ENCODE measurements at regions not wholly inside any gene's neighbourhood (a gene's known extent, or its start where the extent isn't known, plus 50 kb on each side); places are given as distances from the start of the nearest gene placed in this dataset.
"Not testable (repeated sequence)": the region's sequence is repeated elsewhere in the genome, so short reads cannot be mapped to it uniquely, and the experiment has no call there.

DNA sequence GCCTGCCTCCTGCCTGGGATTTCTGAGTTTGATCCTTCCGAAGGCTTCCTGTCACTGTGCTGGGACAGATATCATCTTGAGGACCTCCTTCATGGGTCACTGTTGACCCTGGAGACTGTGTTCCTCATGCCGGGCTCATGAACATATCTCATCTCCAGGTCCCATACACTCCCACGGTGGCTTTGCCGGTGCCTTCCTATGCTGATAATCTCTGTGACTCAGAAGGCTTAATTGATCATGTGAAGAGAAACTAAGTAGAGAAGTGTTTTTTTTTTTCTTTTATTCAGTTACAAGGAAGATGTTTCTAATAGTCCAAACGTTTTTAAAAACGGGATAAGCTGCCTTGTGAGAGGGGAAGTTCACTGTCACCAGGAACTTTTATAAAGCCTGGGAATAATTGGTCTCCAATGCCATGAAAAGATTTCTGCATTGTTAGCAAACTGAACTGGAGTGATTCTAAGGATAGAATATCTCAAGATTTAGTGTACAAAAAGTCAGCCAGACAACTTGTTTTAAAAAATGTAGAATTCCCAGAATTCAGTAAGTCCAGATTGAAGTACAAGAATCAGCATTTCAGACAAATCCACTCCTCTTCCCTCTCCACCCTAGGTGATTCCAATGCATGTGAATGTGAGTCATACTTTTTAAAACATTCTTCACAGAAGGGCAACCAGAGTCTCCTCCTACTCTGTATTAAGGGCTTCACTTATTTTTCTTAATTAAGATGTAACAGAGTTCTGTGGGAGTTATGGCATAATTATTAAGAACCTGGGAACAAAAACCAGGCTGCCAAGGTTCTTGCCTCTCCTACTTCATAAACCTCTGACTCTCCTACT lies 139.8 kb upstream of the LGR5 start:
- DNase-seq (ENCODE audit: low read depth): no peak

DNA sequence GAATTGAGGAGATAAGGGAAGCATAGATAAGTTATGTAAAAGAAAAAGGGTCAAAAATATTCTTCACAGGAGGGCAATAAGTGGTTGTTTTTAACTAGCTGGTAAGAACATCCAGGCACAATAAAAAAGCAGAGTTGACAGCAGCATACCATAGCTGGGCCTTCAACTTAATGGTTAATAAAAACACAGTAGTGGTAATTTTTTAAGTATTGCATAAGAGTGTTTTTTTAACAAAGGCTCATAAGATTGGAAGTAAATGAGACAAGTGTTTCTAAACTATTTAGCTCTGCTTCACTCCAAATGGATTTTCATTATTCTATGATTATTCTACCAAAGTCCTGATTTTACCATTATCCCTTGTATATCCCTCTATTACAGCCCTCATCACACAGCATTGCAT lies 140.1 kb upstream of the TSPAN8 start:
- no peak for DNase-seq (ENCODE audit: low read depth)

DNA sequence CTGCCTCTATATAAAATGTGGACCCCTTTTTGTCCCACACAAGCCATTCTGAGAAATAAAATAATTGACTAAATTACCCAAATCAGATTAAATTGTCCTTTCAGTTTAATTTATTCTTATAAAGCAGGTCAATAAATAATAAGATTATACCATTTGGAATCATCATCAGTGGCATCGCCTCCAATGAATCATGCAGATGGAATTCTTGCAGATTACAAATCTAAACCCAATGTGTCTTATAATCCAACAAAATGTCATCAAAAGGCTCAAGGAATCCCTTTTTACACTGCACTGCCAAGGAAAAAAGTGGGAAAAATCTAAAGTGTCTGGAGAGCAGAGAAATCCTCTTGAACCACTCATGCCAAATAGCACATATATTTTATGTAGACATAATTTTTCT lies 138.2 kb upstream of the TSPAN8 start:
- DNase-seq (ENCODE audit: low read depth): no peak

DNA sequence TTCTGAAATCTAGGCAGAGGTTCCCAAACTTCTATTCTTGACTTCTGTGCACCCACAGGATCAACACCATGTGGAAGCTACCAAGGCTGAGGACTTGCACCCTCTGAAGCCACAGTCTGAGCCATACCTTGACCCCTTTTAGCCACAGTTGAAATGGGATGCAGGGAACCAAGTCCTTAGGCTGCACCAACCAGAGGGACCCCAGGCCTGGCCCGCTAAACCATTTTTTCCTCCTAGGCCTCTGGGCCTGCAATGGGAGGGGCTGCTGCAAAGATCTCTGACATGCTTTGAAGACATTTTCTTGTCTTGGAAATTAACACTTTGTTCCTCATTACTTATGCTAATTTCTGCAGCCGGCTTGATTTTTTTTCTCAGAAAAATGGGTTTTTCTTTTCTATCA lies 133.9 kb upstream of the TSPAN8 start:
- DNase-seq (ENCODE audit: low read depth): no peak

DNA sequence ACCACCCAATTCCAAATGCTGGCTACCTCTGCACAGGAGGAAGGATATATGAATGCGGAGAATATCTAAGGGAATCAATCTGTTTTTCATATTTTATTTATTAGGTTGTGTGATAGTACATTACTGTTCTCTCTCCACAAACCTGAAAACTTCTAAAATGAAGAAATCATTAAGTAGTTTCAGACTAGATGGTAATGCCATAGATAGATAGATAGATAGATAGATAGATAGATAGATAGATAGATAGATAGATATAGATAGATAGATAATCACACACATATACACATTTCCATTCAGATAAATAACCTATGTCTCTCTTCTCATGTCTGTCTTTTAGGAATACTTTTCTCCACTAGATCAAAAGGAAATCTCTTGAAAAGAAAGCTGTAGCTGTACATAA lies 126.1 kb upstream of the TSPAN8 start:
- DNase-seq (ENCODE audit: low read depth): no peak

DNA sequence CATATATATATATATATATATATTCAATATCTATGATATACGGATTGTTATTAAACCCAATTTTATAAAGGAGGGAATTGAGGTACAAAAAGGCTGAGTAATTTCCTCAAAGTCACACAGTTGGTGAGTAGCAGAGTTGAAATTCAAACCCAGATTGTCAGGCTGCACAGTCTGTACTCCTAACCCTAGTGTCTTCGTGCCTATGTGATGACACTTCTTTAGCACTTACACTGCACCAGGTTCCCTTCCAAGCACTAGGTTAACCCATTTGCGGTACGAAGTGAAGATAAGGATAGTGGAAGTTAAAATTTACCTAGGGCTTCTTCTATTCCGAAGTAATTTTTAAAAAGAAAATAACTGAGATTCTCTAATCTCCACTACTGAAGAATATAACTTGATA lies 125.1 kb upstream of the TSPAN8 start:
- DNase-seq (ENCODE audit: low read depth): no peak

DNA sequence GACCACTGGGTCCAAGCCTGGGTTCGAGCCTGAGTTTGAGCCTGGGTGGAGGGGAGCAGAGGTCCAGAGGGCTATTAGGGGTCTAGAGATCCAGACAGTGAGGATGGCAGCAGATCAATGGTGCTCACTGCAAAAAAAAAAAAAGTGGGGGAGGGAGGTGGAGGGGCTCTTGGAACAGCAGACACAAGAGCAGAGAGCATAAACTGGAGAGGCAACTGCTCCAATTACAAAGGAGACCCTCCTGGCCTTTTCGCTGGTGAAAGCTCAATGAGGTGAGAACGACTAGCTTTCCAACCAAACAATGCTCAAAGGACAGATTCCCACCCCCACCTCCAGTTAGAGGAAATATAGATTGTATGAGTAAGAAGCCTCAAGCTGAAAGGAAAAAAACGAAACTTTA lies 124.2 kb upstream of the TSPAN8 start:
- DNase-seq (ENCODE audit: low read depth): no peak

DNA sequence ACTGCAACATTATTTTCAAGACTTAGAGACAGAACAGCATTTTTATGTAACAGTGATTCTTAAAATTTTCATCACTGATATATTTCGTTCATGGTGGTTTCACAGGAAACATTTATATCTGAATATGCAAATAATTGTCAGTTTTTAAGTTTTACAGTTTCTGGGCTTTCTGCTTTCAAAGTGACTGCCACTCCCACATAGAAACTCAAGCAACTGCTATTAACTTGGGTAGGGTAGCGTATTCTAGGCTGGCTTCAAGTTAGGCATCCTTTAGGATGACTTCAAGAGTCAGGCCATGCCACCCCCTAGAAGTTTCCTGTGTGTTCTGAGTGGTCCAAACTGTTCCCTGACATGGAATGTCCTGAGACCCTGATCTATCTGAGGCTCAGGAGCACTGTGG lies 123.6 kb upstream of the TSPAN8 start:
- DNase-seq (ENCODE audit: low read depth): no peak

DNA sequence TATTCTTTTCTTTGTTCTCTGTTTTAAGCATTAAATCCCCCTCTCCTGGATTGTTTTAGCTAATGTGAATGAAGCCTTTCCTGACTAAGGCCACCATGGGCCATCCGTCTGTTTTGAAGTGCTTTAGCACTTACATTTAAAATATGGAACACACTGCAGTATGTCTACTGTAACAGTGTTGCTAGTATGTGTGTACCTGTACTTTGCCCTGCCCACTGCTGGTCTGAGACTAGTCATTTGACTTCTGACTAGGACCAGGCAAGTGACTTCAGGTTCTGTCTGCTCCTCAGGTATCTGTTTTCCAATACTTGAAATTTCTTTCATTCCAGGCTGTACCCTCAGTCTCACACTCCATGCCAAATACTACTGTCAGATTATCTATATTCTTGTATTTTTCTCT lies 120.1 kb upstream of the TSPAN8 start:
- DNase-seq (ENCODE audit: low read depth): no peak

DNA sequence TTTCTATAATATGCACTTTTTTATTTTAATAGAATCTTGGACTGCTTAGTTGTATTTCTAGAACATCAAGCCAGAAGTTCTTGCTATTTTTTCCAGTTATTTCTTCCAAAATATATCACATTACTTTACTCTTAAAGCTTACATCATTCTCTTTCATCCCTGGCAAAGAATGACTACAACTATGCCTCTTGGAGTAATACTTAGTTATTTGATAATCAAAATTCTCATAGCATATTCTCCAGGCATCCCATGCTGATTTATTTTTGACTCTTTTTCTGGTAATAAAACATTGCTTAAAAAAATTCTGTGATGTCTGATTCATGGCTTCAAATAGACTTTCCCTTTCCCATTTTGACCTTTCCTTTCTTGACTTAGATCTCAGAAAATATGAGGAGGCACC lies 118.7 kb upstream of the TSPAN8 start:
- no peak for DNase-seq (ENCODE audit: low read depth)

DNA sequence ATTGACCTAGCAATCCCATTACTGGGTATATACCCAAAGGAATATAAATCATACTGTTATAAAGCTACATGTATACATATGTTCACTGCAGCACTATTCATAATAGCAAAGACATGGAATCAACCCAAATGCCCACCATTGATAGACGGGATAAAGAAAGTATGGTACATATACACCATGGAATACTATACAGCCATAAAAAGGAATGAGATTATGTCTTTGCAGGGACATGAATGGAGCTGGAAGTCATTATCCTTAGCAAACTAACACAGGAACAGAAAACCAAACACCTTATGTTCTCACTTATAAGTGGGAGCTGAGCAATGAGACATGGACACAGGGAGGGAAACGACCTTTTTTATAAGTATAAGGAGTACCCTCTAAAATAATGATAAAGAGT lies 113.0 kb upstream of the TSPAN8 start:
- not testable (repeated sequence) for DNase-seq (ENCODE audit: low read depth)

DNA sequence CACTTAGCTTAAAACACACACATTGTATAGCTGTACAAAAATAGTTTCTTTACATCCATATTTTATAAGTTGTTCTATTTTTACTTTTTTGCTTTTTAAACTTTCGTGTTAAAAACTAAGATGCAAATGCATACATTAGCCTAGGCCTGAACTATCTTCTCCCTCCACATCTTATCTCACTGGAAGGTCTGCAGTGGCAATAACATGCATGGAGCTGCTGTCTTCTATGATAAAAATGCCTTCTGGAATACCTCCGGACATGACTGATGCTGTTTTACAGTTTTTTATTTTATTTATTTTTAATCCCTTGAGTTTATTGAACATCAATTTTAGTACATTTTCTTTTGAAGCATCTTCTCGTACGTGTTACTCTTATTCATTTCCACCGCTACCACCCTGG lies 112.3 kb upstream of the TSPAN8 start:
- no peak for DNase-seq (ENCODE audit: low read depth)

DNA sequence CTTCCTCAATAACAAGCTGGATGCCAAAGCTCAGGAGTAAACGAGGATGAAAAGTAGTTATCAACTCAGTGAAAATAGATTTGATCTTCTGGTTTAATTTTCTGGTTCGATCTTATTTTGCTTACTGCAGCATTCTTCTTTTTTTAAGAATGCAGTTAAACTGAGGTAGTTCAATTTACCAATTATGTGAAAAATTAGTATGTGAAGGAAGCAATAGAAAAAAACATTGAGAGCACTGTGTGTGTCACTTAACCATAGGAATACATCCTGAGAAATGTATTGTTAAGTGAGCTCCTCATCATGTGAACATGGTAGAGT lies 111.4 kb upstream of the TSPAN8 start:
- DNase-seq (ENCODE audit: low read depth): no peak

DNA sequence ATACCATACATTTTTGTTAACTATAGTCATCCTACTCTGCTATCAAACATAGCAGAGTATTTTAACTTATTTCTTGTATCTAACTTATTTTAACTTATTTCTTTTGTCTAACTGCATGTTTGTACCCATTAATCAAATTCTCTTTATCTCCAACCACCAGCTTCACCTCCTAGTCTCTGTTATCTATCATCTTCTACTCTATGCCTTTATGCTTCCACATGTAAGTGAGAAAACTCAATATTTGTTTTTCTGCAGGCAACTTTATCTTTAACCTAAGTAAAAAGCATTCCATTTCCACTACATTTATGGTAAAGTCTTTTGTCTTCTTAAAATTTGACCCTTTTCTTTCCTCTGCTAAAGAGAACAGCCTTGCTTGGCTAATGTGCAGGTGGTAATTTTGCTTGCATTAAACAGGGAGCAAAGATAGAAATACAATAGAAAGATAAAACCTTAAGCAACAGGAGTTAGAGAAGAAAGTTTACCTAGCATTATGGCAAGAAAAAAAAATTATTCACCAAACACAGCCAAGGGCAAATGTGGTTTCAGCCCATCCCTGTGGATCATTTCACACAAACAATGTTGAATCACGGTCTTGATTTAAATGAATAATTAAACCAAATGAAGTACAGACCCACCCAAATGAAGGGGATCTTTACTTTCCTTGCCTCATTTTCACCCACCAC lies 110.9 kb upstream of the TSPAN8 start:
- no peak for DNase-seq (ENCODE audit: low read depth)

DNA sequence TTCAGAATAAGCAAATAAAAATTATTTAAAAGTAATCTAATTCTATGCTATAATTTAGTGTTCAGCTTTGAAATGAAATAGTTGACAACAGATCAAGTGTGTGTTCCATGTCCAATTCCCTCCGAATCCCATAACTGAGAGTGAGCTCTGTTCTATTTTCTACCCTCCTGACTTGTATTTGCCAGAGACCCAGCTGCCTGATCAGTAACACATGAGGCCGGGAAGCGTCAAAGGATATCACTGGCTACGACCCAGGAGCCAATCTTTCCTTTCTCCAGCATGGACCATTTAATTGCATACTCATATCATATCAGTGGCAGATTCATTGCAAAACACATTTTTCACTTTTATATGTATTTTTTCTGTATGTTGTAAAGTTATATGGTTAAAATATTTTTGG lies 108.8 kb upstream of the TSPAN8 start:
- DNase-seq (ENCODE audit: low read depth): no peak

DNA sequence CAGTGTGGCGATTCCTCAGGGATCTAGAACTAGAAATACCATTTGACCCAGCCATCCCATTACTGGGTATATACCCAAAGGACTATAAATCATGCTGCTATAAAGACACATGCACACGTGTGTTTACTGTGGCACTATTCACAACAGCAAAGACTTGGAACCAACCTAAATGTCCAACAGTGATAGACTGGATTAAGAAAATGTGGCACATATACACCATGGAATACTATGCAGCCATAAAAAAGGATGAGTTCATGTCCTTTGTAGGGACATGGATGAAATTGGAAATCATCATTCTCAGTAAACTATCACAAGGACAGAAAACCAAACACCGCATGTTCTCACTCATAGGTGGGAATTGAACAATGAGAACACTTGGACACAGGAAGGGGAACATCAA lies 107.9 kb upstream of the TSPAN8 start:
- DNase-seq (ENCODE audit: low read depth): not testable (repeated sequence)

DNA sequence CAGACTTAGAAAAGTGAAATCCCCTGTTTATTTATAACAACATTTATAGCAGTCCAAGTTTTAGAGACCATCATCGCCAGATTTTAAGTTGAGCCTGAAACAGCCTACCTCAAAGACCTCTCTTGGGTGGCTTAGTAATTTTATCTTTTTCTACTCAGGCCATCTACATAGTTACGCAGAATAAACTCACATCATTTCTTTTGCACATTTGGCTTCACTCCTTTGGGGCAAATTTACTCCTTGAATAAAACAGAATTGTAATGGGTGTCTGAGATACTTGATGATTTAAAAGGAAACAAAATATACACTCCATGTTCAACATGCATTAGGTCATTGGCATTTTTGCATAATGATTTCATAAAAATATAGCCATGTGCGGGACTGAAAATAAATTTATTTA lies 104.7 kb upstream of the TSPAN8 start:
- no peak for DNase-seq (ENCODE audit: low read depth)

DNA sequence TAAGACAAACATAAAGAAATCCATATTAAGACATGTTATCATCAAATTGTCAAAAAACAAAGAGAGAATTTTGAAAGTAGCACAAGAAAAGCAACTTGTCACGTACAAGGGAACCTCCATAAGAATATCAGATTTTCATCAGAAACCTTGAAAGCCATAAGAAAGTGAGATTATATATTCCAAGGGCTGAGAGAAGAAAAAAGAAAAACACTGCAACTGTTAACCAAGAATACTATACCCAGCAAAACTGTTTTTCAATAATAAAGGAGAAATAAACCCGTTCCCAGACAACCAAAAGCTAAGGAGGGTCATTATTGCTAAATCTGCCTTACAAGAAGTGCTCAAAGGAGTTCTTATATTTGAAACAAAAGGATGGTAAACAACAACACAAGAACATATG lies 94.7 kb upstream of the TSPAN8 start:
- no peak for DNase-seq (ENCODE audit: low read depth)

DNA sequence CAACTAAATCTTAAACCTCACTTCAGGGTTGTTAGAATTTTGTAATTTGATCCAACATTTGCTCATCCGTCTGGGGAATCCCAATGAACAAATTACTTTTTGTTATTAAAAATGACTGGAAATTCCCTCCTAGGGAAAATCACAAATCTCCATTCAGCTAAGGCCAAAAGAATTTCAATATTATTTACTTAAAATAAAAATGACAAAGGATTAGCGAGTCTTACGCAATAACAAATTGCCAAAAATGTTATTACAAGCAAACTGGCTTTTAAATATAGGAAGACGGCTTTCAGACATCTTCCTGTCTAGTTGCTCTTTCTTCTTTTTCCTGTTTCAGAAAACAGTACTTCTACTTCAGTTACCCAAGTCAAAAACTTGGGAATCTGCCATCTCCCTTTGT lies 92.4 kb upstream of the TSPAN8 start:
- DNase-seq (ENCODE audit: low read depth): no peak

DNA sequence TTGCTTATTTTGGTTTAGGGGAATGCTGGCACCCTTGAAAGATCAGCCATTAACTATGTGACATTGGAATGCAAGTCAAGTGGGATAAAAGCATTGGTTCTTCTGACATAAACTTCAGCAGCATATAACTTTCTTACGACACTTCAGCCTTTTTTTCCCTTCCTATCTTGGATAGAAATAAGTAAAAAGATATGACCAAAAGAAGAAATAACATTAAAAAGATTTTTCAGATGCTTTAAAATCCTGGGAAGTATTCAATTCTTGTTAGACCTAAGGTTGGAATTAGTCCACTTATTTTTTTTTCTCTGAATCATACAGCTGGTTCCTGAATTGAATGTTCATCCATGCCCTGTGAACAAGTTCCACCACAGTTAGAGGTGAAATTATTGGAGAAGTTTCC lies 85.6 kb upstream of the TSPAN8 start:
- no peak for DNase-seq (ENCODE audit: low read depth)

DNA sequence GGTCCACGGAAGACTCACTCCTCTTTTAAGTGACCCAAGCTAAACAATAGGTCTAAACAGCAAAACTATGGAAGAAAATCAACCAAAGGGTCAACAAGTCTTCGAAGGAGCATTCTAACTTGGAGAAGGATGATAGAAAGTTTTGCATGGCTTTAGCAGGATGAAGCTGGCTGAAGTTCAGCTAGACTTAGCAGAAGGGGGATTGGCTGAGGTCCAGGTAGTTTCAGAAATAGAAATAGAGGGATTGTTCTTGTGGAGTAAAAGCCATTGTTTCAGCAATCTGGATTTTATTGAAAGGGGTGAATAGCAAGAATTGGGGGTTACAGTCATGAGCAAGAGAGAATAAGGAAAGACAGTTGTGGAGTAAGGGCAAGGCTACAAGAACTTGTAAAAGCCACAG lies 84.7 kb upstream of the TSPAN8 start:
- no peak for DNase-seq (ENCODE audit: low read depth)

DNA sequence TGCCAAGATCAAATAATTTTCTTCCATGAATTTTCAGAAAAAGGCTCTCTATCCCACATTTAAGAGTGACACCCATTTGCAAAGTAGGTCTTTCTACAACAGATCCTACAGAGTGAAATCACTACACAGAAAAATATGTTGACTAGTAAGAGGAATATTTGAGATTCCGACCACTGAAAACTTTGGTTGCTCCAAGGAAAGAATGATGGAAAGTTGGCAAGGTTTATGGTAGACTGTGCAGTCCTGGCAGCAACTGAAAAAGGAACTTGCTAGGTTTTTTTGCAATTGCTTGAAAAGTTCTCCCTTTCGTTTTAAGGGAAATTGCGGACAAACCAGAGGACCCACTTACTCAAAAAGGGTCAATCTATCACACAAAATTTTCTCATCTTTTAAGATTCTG lies 83.1 kb upstream of the TSPAN8 start:
- DNase-seq (ENCODE audit: low read depth): no peak

DNA sequence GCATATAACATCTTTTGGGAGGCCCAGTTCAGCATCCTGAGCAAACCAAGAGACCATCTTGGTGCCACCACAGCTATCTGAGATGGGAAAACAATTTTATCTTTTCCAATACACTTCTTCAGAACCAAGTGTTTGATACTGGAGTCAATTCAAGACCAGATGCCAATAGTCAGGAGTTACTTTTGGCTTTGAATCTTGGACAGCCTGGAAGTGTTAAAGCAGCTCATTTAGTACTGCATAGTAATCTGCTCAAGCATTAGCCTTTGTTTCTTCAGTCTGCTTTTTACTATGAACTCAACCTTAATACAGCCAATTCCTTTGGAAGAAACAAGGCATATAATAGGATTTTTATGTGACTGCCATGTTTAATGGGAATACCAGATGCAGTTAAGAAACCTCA lies 81.9 kb upstream of the TSPAN8 start:
- DNase-seq (ENCODE audit: low read depth): no peak

DNA sequence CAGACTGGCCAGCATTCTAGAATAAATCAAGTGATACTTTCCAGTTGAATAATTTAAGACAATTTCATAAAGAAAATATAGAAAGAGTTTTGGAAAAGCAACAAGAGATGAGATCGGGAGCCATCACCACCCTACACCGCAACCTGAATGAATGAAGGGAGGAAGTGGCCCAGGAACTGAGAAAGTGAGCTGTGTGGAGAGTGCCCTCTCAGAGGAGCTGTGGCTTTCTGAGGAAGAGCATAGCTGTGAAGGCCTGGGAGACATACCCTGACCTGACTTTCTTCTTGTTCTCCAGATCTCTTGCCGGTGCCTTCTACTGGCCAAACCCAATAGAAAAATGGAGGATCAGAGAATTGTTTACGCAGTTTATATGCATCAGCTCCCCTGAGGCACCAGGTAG lies 79.3 kb upstream of the TSPAN8 start:
- DNase-seq (ENCODE audit: low read depth): no peak

Measured in Daoy (cell line).